ENCODE measurements at regions not wholly inside any gene's neighbourhood (a gene's known extent, or its start where the extent isn't known, plus 50 kb on each side); places are given as distances from the start of the nearest gene placed in this dataset.
"Not testable (repeated sequence)": the region's sequence is repeated elsewhere in the genome, so short reads cannot be mapped to it uniquely, and the experiment has no call there.

- H3K4me1 ChIP-seq (ENCODE audit: control insufficient read depth, insufficient read depth, low read length): no peaks in the 10 kb centered on the region
- no peaks in the 10 kb centered on the region for H3K27me3 ChIP-seq (ENCODE audit: control insufficient read depth, insufficient read depth, low read length)
- no peak overlapping the region for H3K9ac ChIP-seq (ENCODE audit: low read length)
- no peaks in the 10 kb centered on the region for H3K9me3 ChIP-seq (ENCODE audit: control insufficient read depth, insufficient read depth, low read depth, low read length)
- no peak overlapping the region for H3K4me3 ChIP-seq (ENCODE audit: low read depth, low read length)
- no peak overlapping the region for H3K27ac ChIP-seq (ENCODE audit: low read depth, low read length)
- H3K36me3 ChIP-seq (ENCODE audit: control insufficient read depth, insufficient read depth, low read length): no peaks in the 10 kb centered on the region
These were observed 87.7 kb upstream of the NOX3 start for GRCh38 chr6:155543166-155543847.

GRCh38 chr6:155542036-155542435 is 86.4 kb upstream of the NOX3 start:
- Histone ChIP-seq H3K9ac (ENCODE audit: low read length) (no peak overlapping the region), H3K4me3 (ENCODE audit: low read depth, low read length) (no peak overlapping the region), H3K4me1 (ENCODE audit: control insufficient read depth, insufficient read depth, low read length) (no peaks in the 10 kb centered on the region), H3K9me3 (ENCODE audit: control insufficient read depth, insufficient read depth, low read depth, low read length) (no peaks in the 10 kb centered on the region), H3K27ac (ENCODE audit: low read depth, low read length) (no peak overlapping the region), H3K27me3 (ENCODE audit: control insufficient read depth, insufficient read depth, low read length) (no peaks in the 10 kb centered on the region), H3K36me3 (ENCODE audit: control insufficient read depth, insufficient read depth, low read length) (no peaks in the 10 kb centered on the region)

- H3K4me1 ChIP-seq (ENCODE audit: control insufficient read depth, insufficient read depth, low read length): no peaks in the 10 kb centered on the region
- peaks cover 3% of the 10 kb centered on the region for H3K9me3 ChIP-seq (ENCODE audit: control insufficient read depth, insufficient read depth, low read depth, low read length)
- no peak overlapping the region for H3K27ac ChIP-seq (ENCODE audit: low read depth, low read length)
- H3K9ac ChIP-seq (ENCODE audit: low read length): no peak overlapping the region
- H3K36me3 ChIP-seq (ENCODE audit: control insufficient read depth, insufficient read depth, low read length): no peaks in the 10 kb centered on the region
- H3K4me3 ChIP-seq (ENCODE audit: low read depth, low read length): no peak overlapping the region
- no peaks in the 10 kb centered on the region for H3K27me3 ChIP-seq (ENCODE audit: control insufficient read depth, insufficient read depth, low read length)
These were observed 83.2 kb upstream of the NOX3 start for GRCh38 chr6:155538708-155539390.

GRCh38 chr6:155534678-155535077 is 79.0 kb upstream of the NOX3 start:
- Histone ChIP-seq H3K27me3 (ENCODE audit: control insufficient read depth, insufficient read depth, low read length) (no peaks in the 10 kb centered on the region), H3K36me3 (ENCODE audit: control insufficient read depth, insufficient read depth, low read length) (no peaks in the 10 kb centered on the region), H3K9me3 (ENCODE audit: control insufficient read depth, insufficient read depth, low read depth, low read length) (peaks cover 5% of the 10 kb centered on the region), H3K4me1 (ENCODE audit: control insufficient read depth, insufficient read depth, low read length) (no peaks in the 10 kb centered on the region), H3K4me3 (ENCODE audit: low read depth, low read length) (no peak overlapping the region), H3K9ac (ENCODE audit: low read length) (no peak overlapping the region), H3K27ac (ENCODE audit: low read depth, low read length) (no peak overlapping the region)

GRCh38 chr6:155530219-155530834 is 74.7 kb upstream of the NOX3 start:
- Histone ChIP-seq H3K9me3 (ENCODE audit: control insufficient read depth, insufficient read depth, low read depth, low read length) (peaks cover 5% of the 10 kb centered on the region; the same call in 1 of the 2 replicates), H3K36me3 (ENCODE audit: control insufficient read depth, insufficient read depth, low read length) (no peaks in the 10 kb centered on the region), H3K4me3 (ENCODE audit: low read depth, low read length) (no peak overlapping the region), H3K27ac (ENCODE audit: low read depth, low read length) (no peak overlapping the region), H3K4me1 (ENCODE audit: control insufficient read depth, insufficient read depth, low read length) (no peaks in the 10 kb centered on the region), H3K9ac (ENCODE audit: low read length) (no peak overlapping the region), H3K27me3 (ENCODE audit: control insufficient read depth, insufficient read depth, low read length) (no peaks in the 10 kb centered on the region)

- H3K27ac ChIP-seq (ENCODE audit: low read depth, low read length); H3K36me3 ChIP-seq (ENCODE audit: control insufficient read depth, insufficient read depth, low read length); H3K27me3 ChIP-seq (ENCODE audit: control insufficient read depth, insufficient read depth, low read length); H3K4me3 ChIP-seq (ENCODE audit: low read depth, low read length); H3K9ac ChIP-seq (ENCODE audit: low read length); H3K4me1 ChIP-seq (ENCODE audit: control insufficient read depth, insufficient read depth, low read length); H3K9me3 ChIP-seq (ENCODE audit: control insufficient read depth, insufficient read depth, low read depth, low read length): not testable (repeated sequence)
These were observed 74.2 kb upstream of the NOX3 start for GRCh38 chr6:155529814-155530213.

GRCh38 chr6:155528982-155529453 is 73.4 kb upstream of the NOX3 start:
- Histone ChIP-seq H3K9me3 (ENCODE audit: control insufficient read depth, insufficient read depth, low read depth, low read length) (peaks cover 3% of the 10 kb centered on the region; the same call in 1 of the 2 replicates), H3K36me3 (ENCODE audit: control insufficient read depth, insufficient read depth, low read length) (no peaks in the 10 kb centered on the region), H3K4me1 (ENCODE audit: control insufficient read depth, insufficient read depth, low read length) (peaks cover 3% of the 10 kb centered on the region), H3K9ac (ENCODE audit: low read length) (no peak overlapping the region), H3K27me3 (ENCODE audit: control insufficient read depth, insufficient read depth, low read length) (no peaks in the 10 kb centered on the region), H3K4me3 (ENCODE audit: low read depth, low read length) (no peak overlapping the region), H3K27ac (ENCODE audit: low read depth, low read length) (no peak overlapping the region)

- Histone ChIP-seq H3K9me3 (ENCODE audit: control insufficient read depth, insufficient read depth, low read depth, low read length) (0 out of 2 replicates have a peak, but pooled peaks cover 2% of the 10 kb centered on the region), H3K4me1 (ENCODE audit: control insufficient read depth, insufficient read depth, low read length) (peaks cover 10% of the 10 kb centered on the region), H3K9ac (ENCODE audit: low read length) (no peak overlapping the region), H3K27me3 (ENCODE audit: control insufficient read depth, insufficient read depth, low read length) (no peaks in the 10 kb centered on the region), H3K4me3 (ENCODE audit: low read depth, low read length) (no peak overlapping the region), H3K27ac (ENCODE audit: low read depth, low read length) (no peak overlapping the region), H3K36me3 (ENCODE audit: control insufficient read depth, insufficient read depth, low read length) (no peaks in the 10 kb centered on the region)
These were observed 72.7 kb upstream of the NOX3 start for GRCh38 chr6:155528335-155528734.

GRCh38 chr6:155527443-155527842 is 71.8 kb upstream of the NOX3 start:
- Histone ChIP-seq H3K27ac (ENCODE audit: low read depth, low read length) (no peak overlapping the region), H3K9me3 (ENCODE audit: control insufficient read depth, insufficient read depth, low read depth, low read length) (no peaks in the 10 kb centered on the region), H3K36me3 (ENCODE audit: control insufficient read depth, insufficient read depth, low read length) (no peaks in the 10 kb centered on the region), H3K4me1 (ENCODE audit: control insufficient read depth, insufficient read depth, low read length) (peaks cover 11% of the 10 kb centered on the region), H3K9ac (ENCODE audit: low read length) (no peak overlapping the region), H3K27me3 (ENCODE audit: control insufficient read depth, insufficient read depth, low read length) (no peaks in the 10 kb centered on the region), H3K4me3 (ENCODE audit: low read depth, low read length) (no peak overlapping the region)

- no peak overlapping the region for H3K27ac ChIP-seq (ENCODE audit: low read depth, low read length)
- H3K9ac ChIP-seq (ENCODE audit: low read length): no peak overlapping the region
- no peaks in the 10 kb centered on the region for H3K27me3 ChIP-seq (ENCODE audit: control insufficient read depth, insufficient read depth, low read length)
- H3K4me1 ChIP-seq (ENCODE audit: control insufficient read depth, insufficient read depth, low read length): peaks cover 11% of the 10 kb centered on the region
- no peak overlapping the region for H3K4me3 ChIP-seq (ENCODE audit: low read depth, low read length)
- no peaks in the 10 kb centered on the region for H3K36me3 ChIP-seq (ENCODE audit: control insufficient read depth, insufficient read depth, low read length)
- no peaks in the 10 kb centered on the region for H3K9me3 ChIP-seq (ENCODE audit: control insufficient read depth, insufficient read depth, low read depth, low read length)
These were observed 68.4 kb upstream of the NOX3 start for GRCh38 chr6:155523821-155524651.
